Loucy (cell line): ENCODE measurements at regions not wholly inside any gene's neighbourhood (a gene's known extent, or its start where the extent isn't known, plus 50 kb on each side); places are given as distances from the start of the nearest gene placed in this dataset.

Source experiments
- H2AFZ ChIP-seq: fragments of 200-600 bp; sonication (generic); 2 replicates; pipeline ENCODE4 v1.6.0; 2016; ENCODE audit warnings: antibody characterized with exemption, mild to moderate bottlenecking, low read length, moderate library complexity
- H3F3A ChIP-seq: fragments of 200-600 bp; 2 replicates; pipeline ENCODE4 v1.6.0; 2016; ENCODE audit warnings: antibody characterized with exemption, low read depth, mild to moderate bottlenecking
- H3K27me3 ChIP-seq: fragments of 200-600 bp; sonication (generic); 2 replicates; pipeline ENCODE4 v1.6.1; 2014; ENCODE audit warnings: low read length, mild to moderate bottlenecking; ENCODE audit not compliant: insufficient read depth, poor library complexity, severe bottlenecking
- H3K36me3 ChIP-seq: fragments of 200-600 bp; sonication (generic); 2 replicates; pipeline ENCODE4 v1.6.1; 2016; ENCODE audit warnings: low read length; ENCODE audit not compliant: insufficient read depth
- H3K4me1 ChIP-seq: fragments of 200-600 bp; sonication (generic); 2 replicates; pipeline ENCODE4 v1.5.1; 2014; ENCODE audit warnings: low read length, mild to moderate bottlenecking; ENCODE audit not compliant: insufficient read depth, poor library complexity, severe bottlenecking
- H3K4me2 ChIP-seq: fragments of 200-600 bp; sonication (generic); 2 replicates; pipeline ENCODE4 v1.6.0; 2014; ENCODE audit warnings: antibody characterized with exemption, low read length, low read depth, mild to moderate bottlenecking; ENCODE audit not compliant: poor library complexity, severe bottlenecking
- H3K4me3 ChIP-seq: fragments of 200-600 bp; sonication (generic); 2 replicates; pipeline ENCODE4 v1.5.1; 2014; ENCODE audit warnings: low read length, mild to moderate bottlenecking, mixed read lengths; ENCODE audit not compliant: poor library complexity, severe bottlenecking
- H3K79me2 ChIP-seq: fragments of 200-600 bp; sonication (generic); 2 replicates; pipeline ENCODE4 v1.6.1; 2014; ENCODE audit warnings: low read length; ENCODE audit not compliant: insufficient read depth
- H3K9ac ChIP-seq: fragments of 200-600 bp; sonication (generic); 2 replicates; pipeline ENCODE4 v1.6.0; 2014; ENCODE audit warnings: mild to moderate bottlenecking, low read depth, low read length, moderate library complexity; ENCODE audit not compliant: poor library complexity, severe bottlenecking
- H3K9me2 ChIP-seq: fragments of 200-600 bp; sonication (generic); replicated peaks from 2 replicates; pipeline ENCODE4 v1.6.1; 2016; ENCODE audit warnings: low read depth, low read length, mixed read lengths
- H3K9me3 ChIP-seq: fragments of 200-600 bp; sonication (generic); 2 replicates; pipeline ENCODE4 v1.6.1; 2014; ENCODE audit warnings: mild to moderate bottlenecking, antibody characterized with exemption, low read length, low read depth; ENCODE audit not compliant: insufficient read depth
- H4K20me1 ChIP-seq: fragments of 200-600 bp; sonication (generic); 2 replicates; pipeline ENCODE4 v1.6.0; 2014; ENCODE audit warnings: antibody characterized with exemption, low read length, mild to moderate bottlenecking; ENCODE audit not compliant: insufficient read depth, poor library complexity, severe bottlenecking
- CTCF ChIP-seq: fragments of 200-600 bp; sonication (generic); conservative IDR thresholded peaks from 2 replicates; pipeline ENCODE4 v1.5.1; 2014; ENCODE audit warnings: mild to moderate bottlenecking, antibody characterized with exemption, low read length
- EZH2phosphoT487 ChIP-seq: fragments of 200-600 bp; IDR thresholded peaks from 2 replicates; pipeline ENCODE4 v1.6.1; 2018; ENCODE audit warnings: antibody characterized with exemption, mild to moderate bottlenecking, moderate library complexity, borderline replicate concordance

GRCh38 chr12:87274594-87275245 is 754.5 kb downstream of the C12orf50 start:
- H3K36me3 ChIP-seq: no peaks in the 10 kb centered on the region
- no peaks in the 10 kb centered on the region for H3K4me1 ChIP-seq
- H3K9me2 ChIP-seq: no peaks in the 10 kb centered on the region
- H3K4me3 ChIP-seq: no peak overlapping the region
- H3K9me3 ChIP-seq: no peaks in the 10 kb centered on the region
- H2AFZ ChIP-seq: peak overlapping the region; percentile 31; the same call in 1 of the 2 replicates
- no peak overlapping the region for H3K4me2 ChIP-seq
- no peaks in the 10 kb centered on the region for H3K79me2 ChIP-seq
- H3K27me3 ChIP-seq: no peaks in the 10 kb centered on the region
- TF ChIP-seq EZH2phosphoT487: no peak
- TF ChIP-seq CTCF: peak; percentile 70
- no peak overlapping the region for H3K9ac ChIP-seq
- H4K20me1 ChIP-seq: no peaks in the 10 kb centered on the region
- H3F3A ChIP-seq: no peaks in the 10 kb centered on the region

GRCh38 chr12:87272851-87273250 is 756.4 kb downstream of the C12orf50 start:
- H3K4me3 ChIP-seq: no peak overlapping the region
- no peaks in the 10 kb centered on the region for H3K79me2 ChIP-seq
- H3K9me3 ChIP-seq: no peaks in the 10 kb centered on the region
- H3K9me2 ChIP-seq: no peaks in the 10 kb centered on the region
- H4K20me1 ChIP-seq: no peaks in the 10 kb centered on the region
- no peaks in the 10 kb centered on the region for H3K4me1 ChIP-seq
- H3K27me3 ChIP-seq: no peaks in the 10 kb centered on the region
- H3K4me2 ChIP-seq: no peak overlapping the region
- H3K9ac ChIP-seq: no peak overlapping the region
- H3K36me3 ChIP-seq: no peaks in the 10 kb centered on the region
- H3F3A ChIP-seq: no peaks in the 10 kb centered on the region
- TF ChIP-seq EZH2phosphoT487 (no peak), CTCF (no peak)
- H2AFZ ChIP-seq: no peak overlapping the region

GRCh38 chr12:87270919-87271318 is 758.3 kb downstream of the C12orf50 start:
- no peak overlapping the region for H3K4me2 ChIP-seq
- no peaks in the 10 kb centered on the region for H3K9me2 ChIP-seq
- H3K9me3 ChIP-seq: no peaks in the 10 kb centered on the region
- no peak overlapping the region for H2AFZ ChIP-seq
- H3K27me3 ChIP-seq: no peaks in the 10 kb centered on the region
- H3F3A ChIP-seq: no peaks in the 10 kb centered on the region
- no peaks in the 10 kb centered on the region for H4K20me1 ChIP-seq
- H3K79me2 ChIP-seq: no peaks in the 10 kb centered on the region
- no peak overlapping the region for H3K9ac ChIP-seq
- TF ChIP-seq EZH2phosphoT487 (no peak), CTCF (no peak)
- no peak overlapping the region for H3K4me3 ChIP-seq
- H3K36me3 ChIP-seq: no peaks in the 10 kb centered on the region
- no peaks in the 10 kb centered on the region for H3K4me1 ChIP-seq
